ENCODE measurements at regions not wholly inside any gene's neighbourhood (a gene's known extent, or its start where the extent isn't known, plus 50 kb on each side); places are given as distances from the start of the nearest gene placed in this dataset.

DNA sequence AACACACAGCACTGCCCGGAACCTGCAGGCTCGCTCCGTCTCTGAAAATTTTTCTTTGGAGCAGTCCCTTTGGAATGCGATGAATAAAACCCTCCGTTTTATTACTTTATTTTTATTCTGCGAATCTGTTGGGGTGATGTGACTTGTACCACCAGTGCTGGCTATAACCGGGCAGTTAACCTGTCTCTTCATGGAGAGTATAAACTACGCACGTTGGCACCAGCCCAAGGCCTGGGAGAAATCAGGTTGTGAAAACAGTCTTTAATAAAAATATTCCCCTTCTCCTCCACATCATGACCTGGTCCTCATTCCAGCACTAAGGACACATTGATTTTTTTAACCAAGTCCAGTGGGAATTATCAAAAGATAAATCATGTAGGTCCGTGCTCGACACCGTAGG, 116.8 kb downstream of the WNT5A start:
- H3K9me3 ChIP-seq (replicated peaks; ENCODE audit: control insufficient read depth, insufficient read depth, low read length): no peaks in the 10 kb centered on the region
- H3K4me3 ChIP-seq: no peak overlapping the region
- WGBS (ENCODE audit: insufficient coverage, insufficient replicate concordance, low lambda C conversion rate, missing lambda C conversion rate): 60% methylated on average over 12 of the region's 12 CpGs
- H3K36me3 ChIP-seq (ENCODE audit: control insufficient read depth in 2 of 2, insufficient read depth in 2 of 2, low read length in 1 of 2): no peaks in the 10 kb centered on the region
- BruUV-seq (replicated peaks): no TSS peak
- no peaks in the 10 kb centered on the region for H4K20me1 ChIP-seq (ENCODE audit: control insufficient read depth, insufficient read depth)
- no peak for ATAC-seq
- CTCF ChIA-PET: no interaction called here
- RAD21 ChIA-PET (ENCODE audit: unreplicated experiment): no interaction called here
- no peak for FAIRE-seq
- TF ChIP-seq RFX5 (IDR thresholded peaks at IDR 0.05; ENCODE audit: low read depth, low read length) (no peak), ZSCAN29 (IDR thresholded peaks at IDR 0.05) (no peak)
- POLR2A ChIA-PET: no interaction called here
- H3K9ac ChIP-seq (ENCODE audit: control insufficient read depth, insufficient read depth, low read length): no peak overlapping the region
- no peaks in the 10 kb centered on the region; a peak in 1 of 4 replicates for H3K27me3 ChIP-seq (replicated peaks in 1 of 2; ENCODE audit: control insufficient read depth in 2 of 2, insufficient read depth in 2 of 2, low read length in 1 of 2)
- no peak overlapping the region for H2AFZ ChIP-seq (ENCODE audit: control insufficient read depth, low read depth, low read length)
- SMC1A ChIA-PET (ENCODE audit: uncharacterized antibody, unreplicated experiment): no interaction called here
- in situ Hi-C loops (cut with MboI): no loop called here
- H3K27ac ChIP-seq (ENCODE audit: control insufficient read depth, insufficient read depth): no peak overlapping the region
- no peaks in the 10 kb centered on the region for H3K4me1 ChIP-seq (ENCODE audit: control insufficient read depth, insufficient read depth, low read length)
- DNase-seq (ENCODE audit: low read depth, low spot score): no peak
- intact Hi-C loops (cut with micrococcal nuclease; ENCODE audit: unreplicated experiment): no loop called here
- no peak overlapping the region for H3K4me2 ChIP-seq (ENCODE audit: control insufficient read depth, insufficient read depth)
- no peaks in the 10 kb centered on the region for H3K79me2 ChIP-seq (ENCODE audit: control insufficient read depth, insufficient read depth, low read length)

DNA sequence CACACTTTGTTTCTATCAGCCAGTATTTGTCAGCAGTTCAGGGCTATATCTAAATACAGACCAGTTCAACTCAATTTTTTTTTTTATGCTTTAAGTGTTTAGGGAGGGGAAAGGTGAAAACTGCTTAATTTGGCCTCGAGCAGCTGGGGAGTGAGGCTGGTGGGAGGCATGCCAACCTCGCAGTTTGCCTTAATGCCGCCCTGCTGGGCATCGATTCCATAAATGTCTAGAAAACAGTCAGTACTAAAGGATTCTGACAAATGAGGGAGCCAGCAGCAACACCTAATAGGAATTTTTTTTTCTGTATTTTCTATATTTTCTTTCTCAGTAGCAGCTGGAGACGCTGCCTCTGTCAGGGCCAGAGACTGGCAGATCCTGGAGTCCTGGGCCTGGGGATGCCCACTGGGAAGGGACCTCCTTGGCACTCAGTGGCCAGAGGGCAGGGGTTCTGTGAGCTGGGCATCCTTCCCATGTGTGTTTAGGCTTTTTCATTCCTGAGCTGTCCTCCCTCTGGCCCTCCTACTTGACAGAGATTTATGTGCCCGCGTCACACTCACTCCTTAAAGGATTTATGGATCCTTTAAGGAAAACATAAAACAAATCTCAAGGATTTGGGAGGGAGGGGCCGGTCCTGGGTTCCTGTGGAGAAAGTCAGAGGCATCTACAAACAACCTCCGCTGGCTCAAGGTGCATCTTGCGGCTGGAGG, 117.8 kb downstream of the WNT5A start:
- FAIRE-seq (no peak), ATAC-seq (no peak), DNase-seq (ENCODE audit: low read depth, low spot score) (no peak)
- H3K4me2 ChIP-seq (ENCODE audit: control insufficient read depth, insufficient read depth): no peak overlapping the region
- H3K9me3 ChIP-seq (replicated peaks; ENCODE audit: control insufficient read depth, insufficient read depth, low read length): no peaks in the 10 kb centered on the region
- in situ Hi-C loops (cut with MboI) (no loop called here), intact Hi-C loops (cut with micrococcal nuclease; ENCODE audit: unreplicated experiment) (no loop called here)
- no peaks in the 10 kb centered on the region for H3K36me3 ChIP-seq (ENCODE audit: control insufficient read depth in 2 of 2, insufficient read depth in 2 of 2, low read length in 1 of 2)
- H3K9ac ChIP-seq (ENCODE audit: control insufficient read depth, insufficient read depth, low read length): no peak overlapping the region
- H3K27me3 ChIP-seq (replicated peaks in 1 of 2; ENCODE audit: control insufficient read depth in 2 of 2, insufficient read depth in 2 of 2, low read length in 1 of 2): no peaks in the 10 kb centered on the region; a peak in 1 of 4 replicates
- no peak overlapping the region for H3K27ac ChIP-seq (ENCODE audit: control insufficient read depth, insufficient read depth)
- no peaks in the 10 kb centered on the region for H3K79me2 ChIP-seq (ENCODE audit: control insufficient read depth, insufficient read depth, low read length)
- POLR2A ChIA-PET: no interaction called here
- H4K20me1 ChIP-seq (ENCODE audit: control insufficient read depth, insufficient read depth): no peaks in the 10 kb centered on the region
- 31% methylated on average over 10 of the region's 10 CpGs for WGBS (ENCODE audit: insufficient coverage, insufficient replicate concordance, low lambda C conversion rate, missing lambda C conversion rate)
- CTCF ChIA-PET: no interaction called here
- no TSS peak for BruUV-seq (replicated peaks)
- SMC1A ChIA-PET (ENCODE audit: uncharacterized antibody, unreplicated experiment): no interaction called here
- RAD21 ChIA-PET (ENCODE audit: unreplicated experiment): interaction anchor here (0.6 kb wide), 1 partner anchor 1305 kb away, joined by 3 read pairs; no protein-coding TSS in a partner anchor
- no peaks in the 10 kb centered on the region for H3K4me1 ChIP-seq (ENCODE audit: control insufficient read depth, insufficient read depth, low read length)
- no peak overlapping the region for H3K4me3 ChIP-seq
- TF ChIP-seq, protein P1, sequence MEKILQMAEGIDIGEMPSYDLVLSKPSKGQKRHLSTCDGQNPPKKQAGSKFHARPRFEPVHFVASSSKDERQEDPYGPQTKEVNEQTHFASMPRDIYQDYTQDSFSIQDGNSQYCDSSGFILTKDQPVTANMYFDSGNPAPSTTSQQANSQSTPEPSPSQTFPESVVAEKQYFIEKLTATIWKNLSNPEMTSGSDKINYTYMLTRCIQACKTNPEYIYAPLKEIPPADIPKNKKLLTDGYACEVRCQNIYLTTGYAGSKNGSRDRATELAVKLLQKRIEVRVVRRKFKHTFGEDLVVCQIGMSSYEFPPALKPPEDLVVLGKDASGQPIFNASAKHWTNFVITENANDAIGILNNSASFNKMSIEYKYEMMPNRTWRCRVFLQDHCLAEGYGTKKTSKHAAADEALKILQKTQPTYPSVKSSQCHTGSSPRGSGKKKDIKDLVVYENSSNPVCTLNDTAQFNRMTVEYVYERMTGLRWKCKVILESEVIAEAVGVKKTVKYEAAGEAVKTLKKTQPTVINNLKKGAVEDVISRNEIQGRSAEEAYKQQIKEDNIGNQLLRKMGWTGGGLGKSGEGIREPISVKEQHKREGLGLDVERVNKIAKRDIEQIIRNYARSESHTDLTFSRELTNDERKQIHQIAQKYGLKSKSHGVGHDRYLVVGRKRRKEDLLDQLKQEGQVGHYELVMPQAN (conservative IDR thresholded peaks at IDR 0.05): no peak
- TF ChIP-seq SIX5 (IDR thresholded peaks at IDR 0.05; ENCODE audit: low read depth, low read length, severe bottlenecking) (no peak), NRF1 (conservative IDR thresholded peaks at IDR 0.05; ENCODE audit: low read depth, low read length) (no peak), NFXL1 (IDR thresholded peaks at IDR 0.05; ENCODE audit: borderline replicate concordance) (no peak), MTA2 (IDR thresholded peaks at IDR 0.05; ENCODE audit: low read depth) (no peak), TCF3 (IDR thresholded peaks at IDR 0.05; ENCODE audit: borderline replicate concordance, insufficient read depth, low read depth, low read length) (no peak), PML (IDR thresholded peaks at IDR 0.05; ENCODE audit: low read length) (no peak)
- TF ChIP-seq, protein P2, sequence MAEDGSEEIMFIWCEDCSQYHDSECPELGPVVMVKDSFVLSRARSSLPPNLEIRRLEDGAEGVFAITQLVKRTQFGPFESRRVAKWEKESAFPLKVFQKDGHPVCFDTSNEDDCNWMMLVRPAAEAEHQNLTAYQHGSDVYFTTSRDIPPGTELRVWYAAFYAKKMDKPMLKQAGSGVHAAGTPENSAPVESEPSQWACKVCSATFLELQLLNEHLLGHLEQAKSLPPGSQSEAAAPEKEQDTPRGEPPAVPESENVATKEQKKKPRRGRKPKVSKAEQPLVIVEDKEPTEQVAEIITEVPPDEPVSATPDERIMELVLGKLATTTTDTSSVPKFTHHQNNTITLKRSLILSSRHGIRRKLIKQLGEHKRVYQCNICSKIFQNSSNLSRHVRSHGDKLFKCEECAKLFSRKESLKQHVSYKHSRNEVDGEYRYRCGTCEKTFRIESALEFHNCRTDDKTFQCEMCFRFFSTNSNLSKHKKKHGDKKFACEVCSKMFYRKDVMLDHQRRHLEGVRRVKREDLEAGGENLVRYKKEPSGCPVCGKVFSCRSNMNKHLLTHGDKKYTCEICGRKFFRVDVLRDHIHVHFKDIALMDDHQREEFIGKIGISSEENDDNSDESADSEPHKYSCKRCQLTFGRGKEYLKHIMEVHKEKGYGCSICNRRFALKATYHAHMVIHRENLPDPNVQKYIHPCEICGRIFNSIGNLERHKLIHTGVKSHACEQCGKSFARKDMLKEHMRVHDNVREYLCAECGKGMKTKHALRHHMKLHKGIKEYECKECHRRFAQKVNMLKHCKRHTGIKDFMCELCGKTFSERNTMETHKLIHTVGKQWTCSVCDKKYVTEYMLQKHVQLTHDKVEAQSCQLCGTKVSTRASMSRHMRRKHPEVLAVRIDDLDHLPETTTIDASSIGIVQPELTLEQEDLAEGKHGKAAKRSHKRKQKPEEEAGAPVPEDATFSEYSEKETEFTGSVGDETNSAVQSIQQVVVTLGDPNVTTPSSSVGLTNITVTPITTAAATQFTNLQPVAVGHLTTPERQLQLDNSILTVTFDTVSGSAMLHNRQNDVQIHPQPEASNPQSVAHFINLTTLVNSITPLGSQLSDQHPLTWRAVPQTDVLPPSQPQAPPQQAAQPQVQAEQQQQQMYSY (CRISPR knock-in tag; IDR thresholded peaks at IDR 0.05): no peak
- no peak overlapping the region for H2AFZ ChIP-seq (ENCODE audit: control insufficient read depth, low read depth, low read length)

Measured in GM12878 (cell line).